ENCODE measurements at regions not wholly inside any gene's neighbourhood (a gene's known extent, or its start where the extent isn't known, plus 50 kb on each side); places are given as distances from the start of the nearest gene placed in this dataset.

- no peak for TF ChIP-seq CTCF (IDR thresholded peaks at IDR 0.05; ENCODE audit: low read length)
- TF ChIP-seq EZH2phosphoT487 (IDR thresholded peaks at IDR 0.05; ENCODE audit: low read length): no peak
Observed at GRCh38 chr5:61966296-61966955, 339.6 kb upstream of the KIF2A start.
